ENCODE measurements at regions not wholly inside any gene's neighbourhood (a gene's known extent, or its start where the extent isn't known, plus 50 kb on each side); places are given as distances from the start of the nearest gene placed in this dataset.

GRCh38 chr13:86846501-86846900 lies 824.7 kb upstream of the SLITRK5 start:
- no peak for TF ChIP-seq POLR2AphosphoS5 (IDR thresholded peaks at IDR 0.05; ENCODE audit: low read depth, low read length)
- TF ChIP-seq, protein P1, sequence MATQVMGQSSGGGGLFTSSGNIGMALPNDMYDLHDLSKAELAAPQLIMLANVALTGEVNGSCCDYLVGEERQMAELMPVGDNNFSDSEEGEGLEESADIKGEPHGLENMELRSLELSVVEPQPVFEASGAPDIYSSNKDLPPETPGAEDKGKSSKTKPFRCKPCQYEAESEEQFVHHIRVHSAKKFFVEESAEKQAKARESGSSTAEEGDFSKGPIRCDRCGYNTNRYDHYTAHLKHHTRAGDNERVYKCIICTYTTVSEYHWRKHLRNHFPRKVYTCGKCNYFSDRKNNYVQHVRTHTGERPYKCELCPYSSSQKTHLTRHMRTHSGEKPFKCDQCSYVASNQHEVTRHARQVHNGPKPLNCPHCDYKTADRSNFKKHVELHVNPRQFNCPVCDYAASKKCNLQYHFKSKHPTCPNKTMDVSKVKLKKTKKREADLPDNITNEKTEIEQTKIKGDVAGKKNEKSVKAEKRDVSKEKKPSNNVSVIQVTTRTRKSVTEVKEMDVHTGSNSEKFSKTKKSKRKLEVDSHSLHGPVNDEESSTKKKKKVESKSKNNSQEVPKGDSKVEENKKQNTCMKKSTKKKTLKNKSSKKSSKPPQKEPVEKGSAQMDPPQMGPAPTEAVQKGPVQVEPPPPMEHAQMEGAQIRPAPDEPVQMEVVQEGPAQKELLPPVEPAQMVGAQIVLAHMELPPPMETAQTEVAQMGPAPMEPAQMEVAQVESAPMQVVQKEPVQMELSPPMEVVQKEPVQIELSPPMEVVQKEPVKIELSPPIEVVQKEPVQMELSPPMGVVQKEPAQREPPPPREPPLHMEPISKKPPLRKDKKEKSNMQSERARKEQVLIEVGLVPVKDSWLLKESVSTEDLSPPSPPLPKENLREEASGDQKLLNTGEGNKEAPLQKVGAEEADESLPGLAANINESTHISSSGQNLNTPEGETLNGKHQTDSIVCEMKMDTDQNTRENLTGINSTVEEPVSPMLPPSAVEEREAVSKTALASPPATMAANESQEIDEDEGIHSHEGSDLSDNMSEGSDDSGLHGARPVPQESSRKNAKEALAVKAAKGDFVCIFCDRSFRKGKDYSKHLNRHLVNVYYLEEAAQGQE (IDR thresholded peaks at IDR 0.05; ENCODE audit: insufficient read depth in 1 of 2, low read depth in 2 of 2, low read length in 2 of 2) = no peak
- TF ChIP-seq TAF1 (IDR thresholded peaks at IDR 0.05; ENCODE audit: borderline replicate concordance, insufficient read depth, low read length) = no peak
- TF ChIP-seq FOXP2 (optimal IDR thresholded peaks at IDR 0.05; ENCODE audit: borderline replicate concordance, extremely low read depth, extremely low read length, insufficient read depth) = no peak
- TF ChIP-seq SIN3A (IDR thresholded peaks at IDR 0.05; ENCODE audit: borderline replicate concordance, insufficient read depth, low read length) = no peak

- TF ChIP-seq POLR2AphosphoS5 (IDR thresholded peaks at IDR 0.05; ENCODE audit: low read depth, low read length) = no peak
Measured at GRCh38 chr13:86848716-86849115, 822.5 kb upstream of the SLITRK5 start.

DNA sequence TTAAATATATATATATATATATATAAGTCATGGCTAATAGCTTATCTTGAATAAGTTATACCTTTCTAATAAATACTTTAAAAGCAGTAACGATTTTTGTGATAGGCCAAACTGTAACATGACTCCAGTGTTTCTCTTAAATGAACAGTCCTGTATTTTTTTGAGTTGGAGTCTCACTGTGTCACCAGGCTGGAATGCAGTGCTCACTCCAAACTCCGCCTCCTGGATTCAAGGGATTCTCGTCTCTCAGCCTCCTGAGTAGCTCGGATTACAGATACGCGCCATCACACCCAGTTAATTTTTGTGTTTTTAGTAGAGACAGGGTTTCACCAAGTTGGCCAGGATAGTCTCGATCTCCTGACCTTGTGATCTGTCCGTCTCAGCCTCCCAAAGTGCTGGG lies 814.2 kb upstream of the SLITRK5 start:
- TF ChIP-seq FOXP2 (optimal IDR thresholded peaks at IDR 0.05; ENCODE audit: borderline replicate concordance, extremely low read depth, extremely low read length, insufficient read depth) = no peak
- TF ChIP-seq, protein P1 (IDR thresholded peaks at IDR 0.05; ENCODE audit: insufficient read depth in 1 of 2, low read depth in 2 of 2, low read length in 2 of 2) = no peak
- no peak for TF ChIP-seq SIN3A (IDR thresholded peaks at IDR 0.05; ENCODE audit: borderline replicate concordance, insufficient read depth, low read length)
- TF ChIP-seq POLR2AphosphoS5 (IDR thresholded peaks at IDR 0.05; ENCODE audit: low read depth, low read length) = no peak
- TF ChIP-seq TAF1 (IDR thresholded peaks at IDR 0.05; ENCODE audit: borderline replicate concordance, insufficient read depth, low read length) = no peak

DNA sequence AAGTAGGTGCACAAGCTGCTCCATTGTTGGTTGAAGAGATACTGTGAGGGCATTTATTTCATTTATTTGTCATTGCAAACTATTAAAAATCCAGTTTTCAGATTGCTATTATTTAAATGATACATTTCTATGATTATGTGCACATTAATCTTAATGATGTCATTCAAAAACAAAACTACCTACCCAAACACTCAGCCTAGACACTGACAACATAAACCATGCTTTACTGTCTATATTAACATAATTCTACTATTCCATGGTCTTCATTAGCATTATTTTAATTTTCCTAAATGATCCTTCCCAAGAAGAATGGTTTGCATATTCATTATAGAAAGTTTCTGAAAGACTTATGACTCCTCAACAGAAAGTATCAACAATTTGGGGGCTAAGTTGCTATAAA lies 813.0 kb upstream of the SLITRK5 start:
- TF ChIP-seq SIN3A (IDR thresholded peaks at IDR 0.05; ENCODE audit: borderline replicate concordance, insufficient read depth, low read length) = no peak
- TF ChIP-seq, protein P1 (IDR thresholded peaks at IDR 0.05; ENCODE audit: insufficient read depth in 1 of 2, low read depth in 2 of 2, low read length in 2 of 2) = no peak
- no peak for TF ChIP-seq FOXP2 (optimal IDR thresholded peaks at IDR 0.05; ENCODE audit: borderline replicate concordance, extremely low read depth, extremely low read length, insufficient read depth)
- no peak for TF ChIP-seq POLR2AphosphoS5 (IDR thresholded peaks at IDR 0.05; ENCODE audit: low read depth, low read length)
- TF ChIP-seq TAF1 (IDR thresholded peaks at IDR 0.05; ENCODE audit: borderline replicate concordance, insufficient read depth, low read length) = no peak

DNA sequence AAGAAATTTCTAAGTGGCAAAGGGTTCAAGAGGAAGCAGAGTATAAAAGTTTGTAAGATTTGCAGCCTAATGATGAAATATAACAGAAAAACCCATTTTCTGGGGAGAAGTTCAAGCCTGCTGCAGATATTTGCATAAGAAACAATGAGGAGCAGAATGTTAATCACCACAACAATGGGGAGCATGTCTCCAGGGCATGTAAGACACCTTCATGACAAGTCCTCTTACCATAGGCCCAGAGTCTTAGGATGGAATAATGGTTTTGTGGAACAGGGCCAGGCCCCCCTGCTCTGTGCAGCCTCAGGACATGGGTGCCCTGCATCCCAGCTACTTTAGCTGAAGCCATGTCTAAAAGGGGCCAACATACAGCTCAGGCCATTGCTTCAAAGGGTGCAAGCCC lies 809.0 kb upstream of the SLITRK5 start:
- TF ChIP-seq, protein P1 (IDR thresholded peaks at IDR 0.05; ENCODE audit: insufficient read depth in 1 of 2, low read depth in 2 of 2, low read length in 2 of 2) = no peak
- TF ChIP-seq TAF1 (IDR thresholded peaks at IDR 0.05; ENCODE audit: borderline replicate concordance, insufficient read depth, low read length) = no peak
- TF ChIP-seq SIN3A (IDR thresholded peaks at IDR 0.05; ENCODE audit: borderline replicate concordance, insufficient read depth, low read length) = no peak
- no peak for TF ChIP-seq FOXP2 (optimal IDR thresholded peaks at IDR 0.05; ENCODE audit: borderline replicate concordance, extremely low read depth, extremely low read length, insufficient read depth)
- TF ChIP-seq POLR2AphosphoS5 (IDR thresholded peaks at IDR 0.05; ENCODE audit: low read depth, low read length) = no peak
